B cell (primary cell): ENCODE measurements at regions not wholly inside any gene's neighbourhood (a gene's known extent, or its start where the extent isn't known, plus 50 kb on each side); places are given as distances from the start of the nearest gene placed in this dataset.

Experiments used
- EZH2 ChIP-seq: IDR thresholded peaks from 2 replicates; pipeline ENCODE4 v1.6.1; 2012; ENCODE audit warnings: borderline replicate concordance, low read depth, mild to moderate bottlenecking, moderate library complexity, low read length; ENCODE audit not compliant: insufficient read depth, poor library complexity, severe bottlenecking
- TF ChIP-seq, protein P1 (sequence below): fragments of 200-600 bp; IDR thresholded peaks from one replicate; pipeline ENCODE4 v1.8.0; 2022; ENCODE audit warnings: antibody characterized with exemption, mild to moderate bottlenecking

DNA sequence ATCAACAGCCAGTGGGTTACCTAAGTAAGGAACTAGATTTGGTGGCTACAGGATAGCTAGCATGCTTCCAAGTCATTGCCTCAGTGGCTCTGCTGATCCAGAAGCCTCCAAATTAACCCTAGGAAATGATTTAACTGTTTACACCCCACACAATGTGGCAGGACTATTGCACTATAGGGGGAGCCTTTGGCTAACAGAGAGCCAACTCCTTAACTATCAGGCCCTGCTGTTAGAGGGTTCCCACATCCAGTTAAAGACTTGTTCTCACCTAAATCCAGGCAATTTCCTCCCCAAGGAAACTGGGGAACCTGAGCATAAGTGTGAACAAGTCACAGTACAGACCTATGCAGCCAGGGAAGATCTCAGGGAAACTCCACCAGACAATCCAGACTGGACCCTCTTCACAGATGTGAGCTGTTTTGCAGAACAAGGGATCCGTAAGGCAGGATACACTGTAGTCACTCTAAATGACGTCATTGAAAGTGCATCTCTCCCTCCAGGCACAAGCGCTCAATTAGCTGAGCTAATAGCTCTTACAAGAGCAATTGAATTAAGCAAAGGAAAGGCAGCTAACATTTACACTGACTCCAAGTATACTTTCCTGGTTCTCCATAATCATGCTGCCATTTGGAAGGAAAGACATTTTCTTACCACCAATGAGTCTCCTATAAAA lies 185.3 kb upstream of the SPOCK3 start:
- TF ChIP-seq, protein P1, sequence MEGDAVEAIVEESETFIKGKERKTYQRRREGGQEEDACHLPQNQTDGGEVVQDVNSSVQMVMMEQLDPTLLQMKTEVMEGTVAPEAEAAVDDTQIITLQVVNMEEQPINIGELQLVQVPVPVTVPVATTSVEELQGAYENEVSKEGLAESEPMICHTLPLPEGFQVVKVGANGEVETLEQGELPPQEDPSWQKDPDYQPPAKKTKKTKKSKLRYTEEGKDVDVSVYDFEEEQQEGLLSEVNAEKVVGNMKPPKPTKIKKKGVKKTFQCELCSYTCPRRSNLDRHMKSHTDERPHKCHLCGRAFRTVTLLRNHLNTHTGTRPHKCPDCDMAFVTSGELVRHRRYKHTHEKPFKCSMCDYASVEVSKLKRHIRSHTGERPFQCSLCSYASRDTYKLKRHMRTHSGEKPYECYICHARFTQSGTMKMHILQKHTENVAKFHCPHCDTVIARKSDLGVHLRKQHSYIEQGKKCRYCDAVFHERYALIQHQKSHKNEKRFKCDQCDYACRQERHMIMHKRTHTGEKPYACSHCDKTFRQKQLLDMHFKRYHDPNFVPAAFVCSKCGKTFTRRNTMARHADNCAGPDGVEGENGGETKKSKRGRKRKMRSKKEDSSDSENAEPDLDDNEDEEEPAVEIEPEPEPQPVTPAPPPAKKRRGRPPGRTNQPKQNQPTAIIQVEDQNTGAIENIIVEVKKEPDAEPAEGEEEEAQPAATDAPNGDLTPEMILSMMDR, result no peak
- TF ChIP-seq EZH2, result no peak
